ENCODE measurements at regions not wholly inside any gene's neighbourhood (a gene's known extent, or its start where the extent isn't known, plus 50 kb on each side); places are given as distances from the start of the nearest gene placed in this dataset.
"Not testable (repeated sequence)": the region's sequence is repeated elsewhere in the genome, so short reads cannot be mapped to it uniquely, and the experiment has no call there.

DNA sequence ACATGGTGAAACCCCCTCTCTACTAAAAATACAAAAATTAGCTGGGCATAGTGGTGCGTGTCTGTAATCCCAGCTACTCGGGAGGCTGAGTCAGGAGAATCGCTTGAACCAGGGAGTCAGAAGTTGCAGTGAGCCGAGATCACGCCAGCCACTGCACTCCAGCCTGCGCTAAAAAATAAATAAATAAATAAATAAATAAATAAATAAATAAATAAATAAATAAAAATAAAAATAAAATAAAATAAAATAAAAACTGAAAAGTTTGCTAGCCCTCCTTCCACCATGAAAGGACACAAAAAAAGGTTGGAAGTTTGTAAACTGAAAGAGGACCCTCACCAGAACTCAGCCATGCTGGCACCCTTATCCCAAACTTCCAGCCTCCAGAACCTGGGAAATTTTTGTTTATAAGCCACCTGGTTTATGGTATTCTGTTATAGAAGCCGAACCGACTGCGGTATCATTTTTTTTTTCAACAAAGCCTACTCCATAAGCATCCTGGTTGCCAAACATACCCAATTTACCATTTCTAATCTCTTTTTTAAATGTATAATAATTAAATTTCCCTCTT lies 448.2 kb downstream of the SEMA3D start:
- H3K9me3 ChIP-seq = no peaks in the 10 kb centered on the region
- H3K4me3 ChIP-seq = no peak overlapping the region
- TF ChIP-seq, protein P1, sequence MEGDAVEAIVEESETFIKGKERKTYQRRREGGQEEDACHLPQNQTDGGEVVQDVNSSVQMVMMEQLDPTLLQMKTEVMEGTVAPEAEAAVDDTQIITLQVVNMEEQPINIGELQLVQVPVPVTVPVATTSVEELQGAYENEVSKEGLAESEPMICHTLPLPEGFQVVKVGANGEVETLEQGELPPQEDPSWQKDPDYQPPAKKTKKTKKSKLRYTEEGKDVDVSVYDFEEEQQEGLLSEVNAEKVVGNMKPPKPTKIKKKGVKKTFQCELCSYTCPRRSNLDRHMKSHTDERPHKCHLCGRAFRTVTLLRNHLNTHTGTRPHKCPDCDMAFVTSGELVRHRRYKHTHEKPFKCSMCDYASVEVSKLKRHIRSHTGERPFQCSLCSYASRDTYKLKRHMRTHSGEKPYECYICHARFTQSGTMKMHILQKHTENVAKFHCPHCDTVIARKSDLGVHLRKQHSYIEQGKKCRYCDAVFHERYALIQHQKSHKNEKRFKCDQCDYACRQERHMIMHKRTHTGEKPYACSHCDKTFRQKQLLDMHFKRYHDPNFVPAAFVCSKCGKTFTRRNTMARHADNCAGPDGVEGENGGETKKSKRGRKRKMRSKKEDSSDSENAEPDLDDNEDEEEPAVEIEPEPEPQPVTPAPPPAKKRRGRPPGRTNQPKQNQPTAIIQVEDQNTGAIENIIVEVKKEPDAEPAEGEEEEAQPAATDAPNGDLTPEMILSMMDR (IDR thresholded peaks at IDR 0.05) = no peak
- H3K36me3 ChIP-seq (ENCODE audit: insufficient read depth in 1 of 2, low read depth in 1 of 2) = no peaks in the 10 kb centered on the region
- ATAC-seq (no peak), DNase-seq (no peak)
- no peak overlapping the region for H3K27ac ChIP-seq
- H3K4me1 ChIP-seq = no peaks in the 10 kb centered on the region
- WGBS, 3 donors = 92 to 95% (median 94%) methylated on average over 9 of the region's 9 CpGs
- intact Hi-C loops (cut with DNase I) = no loop called here
- no peaks in the 10 kb centered on the region for H3K27me3 ChIP-seq (ENCODE audit: insufficient read depth in 3 of 3, low read length in 2 of 3)

DNA sequence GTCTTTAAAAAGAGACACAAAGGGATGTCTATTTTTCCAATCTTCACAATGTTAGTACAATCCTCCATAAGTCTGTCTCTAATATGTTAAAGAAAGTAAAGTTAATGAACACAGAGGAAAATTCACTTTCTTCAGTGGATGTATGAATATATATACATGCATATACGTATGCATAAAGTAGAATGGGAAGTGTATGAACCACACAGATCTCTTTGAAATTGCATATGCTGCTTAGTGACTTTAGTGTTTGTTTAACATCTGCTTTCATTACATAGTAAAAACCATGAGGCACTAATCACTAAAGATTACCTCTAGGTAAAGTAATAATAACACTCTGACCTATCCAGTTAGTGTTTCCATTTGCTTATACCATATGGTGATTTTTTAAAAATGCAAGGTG lies 451.2 kb downstream of the SEMA3D start:
- Histone ChIP-seq H3K27ac (no peak overlapping the region), H3K4me3 (no peak overlapping the region), H3K36me3 (ENCODE audit: insufficient read depth in 1 of 2, low read depth in 1 of 2) (no peaks in the 10 kb centered on the region), H3K4me1 (no peaks in the 10 kb centered on the region), H3K27me3 (ENCODE audit: insufficient read depth in 3 of 3, low read length in 2 of 3) (no peaks in the 10 kb centered on the region), H3K9me3 (no peaks in the 10 kb centered on the region)
- TF ChIP-seq, protein P1 (IDR thresholded peaks at IDR 0.05) = no peak
- DNase-seq = no peak
- intact Hi-C loops (cut with DNase I) = no loop called here
- 88 to 95% (median 93%) methylated on average over 1 of the region's 1 CpG for WGBS, 3 donors
- ATAC-seq = no peak

DNA sequence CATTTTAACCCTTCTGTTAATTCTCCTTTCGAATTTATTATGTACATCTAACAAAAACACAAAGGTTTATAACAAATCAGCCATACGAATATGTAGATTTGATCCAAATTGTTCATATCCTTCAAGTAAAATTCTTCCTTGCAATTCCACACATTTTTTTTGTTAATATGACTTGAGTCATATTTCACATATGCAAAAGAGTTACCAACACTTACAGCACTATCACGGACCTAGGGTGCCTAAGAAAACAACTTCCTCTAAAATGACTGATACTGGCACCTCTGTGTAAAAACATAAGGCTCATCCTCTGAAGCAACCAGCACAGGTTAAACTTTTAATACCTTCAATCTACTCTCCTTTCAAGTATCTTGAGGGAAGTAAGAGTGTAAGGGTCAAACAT lies 451.8 kb downstream of the SEMA3D start:
- 79 to 81% (median 81%) methylated on average over 3 of the region's 3 CpGs for WGBS, 3 donors
- TF ChIP-seq, protein P1 (IDR thresholded peaks at IDR 0.05) = no peak
- no peaks in the 10 kb centered on the region for H3K36me3 ChIP-seq (ENCODE audit: insufficient read depth in 1 of 2, low read depth in 1 of 2)

DNA sequence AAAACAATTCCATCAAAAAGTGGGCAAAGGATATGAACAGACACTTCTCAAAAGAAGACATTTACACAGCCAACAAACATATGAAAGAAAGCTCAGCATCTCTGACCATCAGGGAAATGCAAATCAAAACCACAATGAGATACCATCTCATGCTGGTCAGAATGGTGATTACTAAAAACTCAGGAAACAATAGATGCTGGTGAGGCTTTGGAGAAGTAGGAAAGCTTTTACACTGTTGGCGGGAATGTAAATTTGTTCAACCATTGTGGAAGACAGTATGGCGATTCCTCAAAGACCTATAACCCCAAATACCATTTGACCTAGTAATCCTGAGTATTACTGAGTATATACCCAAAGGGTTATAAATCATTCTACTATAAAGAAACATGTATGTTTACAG lies 452.9 kb downstream of the SEMA3D start:
- H3K27ac ChIP-seq; ATAC-seq; DNase-seq; H3K4me3 ChIP-seq; intact Hi-C loops (cut with DNase I); H3K9me3 ChIP-seq; H3K36me3 ChIP-seq (ENCODE audit: insufficient read depth in 1 of 2, low read depth in 1 of 2); H3K4me1 ChIP-seq; H3K27me3 ChIP-seq (ENCODE audit: insufficient read depth in 3 of 3, low read length in 2 of 3): not testable (repeated sequence)
- 94 to 97% (median 95%) methylated on average over 2 of the region's 2 CpGs for WGBS, 3 donors

More for the DNA sequence above, 451.8 kb downstream of the SEMA3D start:
- Histone ChIP-seq H3K27ac (no peak overlapping the region), H3K9me3 (no peaks in the 10 kb centered on the region), H3K27me3 (ENCODE audit: insufficient read depth in 3 of 3, low read length in 2 of 3) (no peaks in the 10 kb centered on the region), H3K4me3 (no peak overlapping the region), H3K4me1 (no peaks in the 10 kb centered on the region)
- ATAC-seq (no peak), DNase-seq (no peak)
- intact Hi-C loops (cut with DNase I) = no loop called here

DNA sequence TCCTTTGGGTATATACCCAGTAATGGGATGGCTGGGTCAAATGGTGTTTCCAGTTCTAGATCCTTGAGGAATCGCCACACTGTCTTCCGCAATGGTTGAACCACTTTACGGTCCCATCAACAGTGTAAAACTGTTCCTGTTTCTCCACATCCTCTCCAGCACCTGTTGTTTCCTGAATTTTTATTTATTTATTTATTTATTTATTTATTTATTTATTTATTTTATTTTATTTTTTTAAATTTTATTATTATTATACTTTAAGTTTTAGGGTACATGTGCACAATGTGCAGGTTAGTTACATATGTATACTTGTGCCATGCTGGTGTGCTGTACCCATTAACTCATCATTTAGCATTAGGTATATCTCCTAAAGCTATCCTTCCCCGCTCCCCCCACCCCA lies 456.0 kb downstream of the SEMA3D start:
- H3K4me1 ChIP-seq; H3K36me3 ChIP-seq (ENCODE audit: insufficient read depth in 1 of 2, low read depth in 1 of 2); H3K27me3 ChIP-seq (ENCODE audit: insufficient read depth in 3 of 3, low read length in 2 of 3); H3K4me3 ChIP-seq; H3K9me3 ChIP-seq; ATAC-seq; intact Hi-C loops (cut with DNase I); H3K27ac ChIP-seq; DNase-seq: not testable (repeated sequence)
- WGBS, 3 donors = 95 to 97% (median 95%) methylated on average over 4 of the region's 4 CpGs

DNA sequence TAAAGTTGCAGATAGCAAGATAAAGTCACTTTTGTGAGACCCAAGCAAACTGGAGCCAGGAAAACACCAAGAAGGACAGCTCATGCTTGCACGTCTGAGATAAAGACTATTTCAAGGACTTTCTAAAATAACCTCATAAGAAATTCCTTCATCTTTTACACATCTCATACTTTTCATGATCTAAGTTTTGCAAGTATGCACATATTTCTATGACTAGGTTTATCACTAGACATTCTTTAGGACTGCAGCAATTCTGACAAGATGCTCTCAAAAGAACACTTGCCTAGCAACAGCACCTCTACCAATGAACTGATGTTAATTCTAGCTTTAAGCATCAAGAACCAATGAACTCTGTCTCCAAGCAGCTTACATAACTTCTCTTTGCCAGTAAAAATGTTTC lies 457.6 kb downstream of the SEMA3D start:
- no peaks in the 10 kb centered on the region for H3K27me3 ChIP-seq (ENCODE audit: insufficient read depth in 3 of 3, low read length in 2 of 3)
- H3K27ac ChIP-seq = no peak overlapping the region
- H3K4me1 ChIP-seq = no peaks in the 10 kb centered on the region
- no peak overlapping the region for H3K4me3 ChIP-seq
- ATAC-seq = no peak
- no peaks in the 10 kb centered on the region for H3K9me3 ChIP-seq
- 65 to 75% (median 69%) methylated on average over 1 of the region's 1 CpG for WGBS, 3 donors
- no peak for DNase-seq
- intact Hi-C loops (cut with DNase I) = no loop called here
- TF ChIP-seq, protein P1 (IDR thresholded peaks at IDR 0.05) = no peak
- no peaks in the 10 kb centered on the region for H3K36me3 ChIP-seq (ENCODE audit: insufficient read depth in 1 of 2, low read depth in 1 of 2)
